Heart left ventricle (tissue), 13 donors: ENCODE measurements at regions not wholly inside any gene's neighbourhood (a gene's known extent, or its start where the extent isn't known, plus 50 kb on each side); places are given as distances from the start of the nearest gene placed in this dataset.

ENCODE experiments used
- CTCF ChIP-seq, 12 donors: fragments of 200-600 bp; sonication (generic) in 4 of 12; IDR thresholded peaks; one replicate each; pipeline versions ENCODE4 v1.5.0 to v1.8.0; 2018 to 2022; ENCODE audit warnings: antibody characterized with exemption in 12 of 12, mild to moderate bottlenecking in 5 of 12
- POLR2A ChIP-seq, 2 donors: fragments of 450-650 bp; IDR thresholded peaks; one replicate each; pipeline ENCODE4 v1.6.1; 2017; ENCODE audit warnings: antibody characterized with exemption in 2 of 2, mild to moderate bottlenecking in 2 of 2, moderate library complexity in 2 of 2
- donor health status: ischemic (EF 13 %, LVEDD 7.1; RV severe dilation, severe dysfunction).
- donor health status: DM: no; HTN: yes; CAD: no.
- donor health status: DM: no; HTN: no; CAD: no.
- donor health status: ischemic (EF 25% LVEDD 6.9; RV normal size, moderate dysfunction).
- donor health status: ischemic (EF 25% LVEDD 5.7; RV mildly dilated, moderate dysfunction).
- donor health status: ischemic (EF 35%, LVEDD 5.7; RV mildly dilated, moderate dysfunction).
- donor health status: nonischemic (EF 11% LVEDD 7.7; RV severe dilation, severe dysfunction).
- donor health status: DM: yes; HTN: yes; CAD: no.
- donor health status: PGD.
- donor health status: ischemic (EF 29% LVEDD 5.4; RV normal size, mild dysfunction).
- donor health status: nonischemic (EF 23%, LVEDD 6.1; RV moderate dilation, normal function).

GRCh38 chr13:40362502-40362901 lies 303.9 kb downstream of the FOXO1 start:
- TF ChIP-seq POLR2A (IDR thresholded peaks at IDR 0.05) (no peak), CTCF (IDR thresholded peaks at IDR 0.05) (no peak)
